ENCODE measurements at regions not wholly inside any gene's neighbourhood (a gene's known extent, or its start where the extent isn't known, plus 50 kb on each side); places are given as distances from the start of the nearest gene placed in this dataset. TPM values are rescaled to one million over a fixed set of nuclear protein-coding genes. Genes with fewer than 3 reads are reported as not detected.

Small RNAs in the stretch of these regions (small RNA-seq; reads per million reads assigned to genes)
- not detected for gene RF00635 (ENCODE audit: insufficient read depth, insufficient read length, low read depth, low replicate concordance)
